Esophagus muscularis mucosa (tissue), 4 donors: ENCODE measurements at regions not wholly inside any gene's neighbourhood (a gene's known extent, or its start where the extent isn't known, plus 50 kb on each side); places are given as distances from the start of the nearest gene placed in this dataset.

Experiments used
- DNase-seq: peaks from one replicate; pipeline ENCODE4 v3.0.0-alpha.2; 2017; ENCODE audit errors: extremely low spot score
- H3K27ac ChIP-seq, 4 donors: fragments of 200-600 bp; sonication (generic); replicated peaks in 1 of 4; 1 replicate in 3 of 4; 2 replicates in 1 of 4; pipeline ENCODE4 v1.5.1; 2016 to 2019; ENCODE audit warnings: mild to moderate bottlenecking in 1 of 4
- H3K27me3 ChIP-seq, 4 donors: fragments of 200-600 bp; sonication (generic); one replicate each; pipeline versions ENCODE4 v1.5.1 to v1.6.0; 2016 to 2019
- H3K36me3 ChIP-seq, 4 donors: fragments of 200-600 bp; sonication (generic); one replicate each; pipeline ENCODE4 v1.5.1; 2016 to 2019
- H3K4me1 ChIP-seq, 4 donors: fragments of 200-600 bp; sonication (generic); one replicate each; pipeline ENCODE4 v1.5.1; 2016 to 2019
- H3K4me3 ChIP-seq, 4 donors: fragments of 200-600 bp; sonication (generic); 1 replicate in 2 of 4; 2 replicates in 2 of 4; pipeline ENCODE4 v1.5.1; 2016 to 2019; ENCODE audit warnings: mild to moderate bottlenecking in 4 of 4, moderate library complexity in 1 of 4
- H3K9me3 ChIP-seq, 4 donors: fragments of 200-600 bp; sonication (generic); 1 replicate in 3 of 4; 2 replicates in 1 of 4; pipeline ENCODE4 v1.5.1; 2016 to 2019
- EP300 ChIP-seq: sonication (generic); formaldehyde crosslinking; IDR thresholded peaks from one replicate; pipeline ENCODE4 v1.6.1; 2017; ENCODE audit warnings: antibody characterized with exemption
- POLR2A ChIP-seq: fragments of 450-650 bp; IDR thresholded peaks from one replicate; pipeline ENCODE4 v1.6.1; 2017; ENCODE audit warnings: antibody characterized with exemption, moderate library complexity, mild to moderate bottlenecking, low read depth
- POLR2AphosphoS5 ChIP-seq, 2 donors: sonication (generic); formaldehyde crosslinking; IDR thresholded peaks; one replicate each; pipeline ENCODE4 v1.6.1; 2017; ENCODE audit warnings: antibody characterized with exemption in 2 of 2
- WGBS: methylation state at CpG from one replicate; pipeline ENCODE4 v1.1.5; 2018; 5-methylcytosine and 5-hydroxymethylcytosine counted together
- intact Hi-C: fragments of 100-400 bp; cut with DNase I; formaldehyde crosslinking; loops from one replicate; pipeline ENCODE4 v1.15.1; 2023
- TF ChIP-seq, protein P1 (sequence below), 3 experiments: fragments of 200-600 bp in 2 of 3; fragments of 450-650 bp in 1 of 3; sonication (generic) in 2 of 3; IDR thresholded peaks; one replicate each; pipeline ENCODE4 v1.5.1; 2017 to 2019; ENCODE audit warnings: antibody characterized with exemption in 3 of 3, mild to moderate bottlenecking in 2 of 3, moderate library complexity in 1 of 3

DNA sequence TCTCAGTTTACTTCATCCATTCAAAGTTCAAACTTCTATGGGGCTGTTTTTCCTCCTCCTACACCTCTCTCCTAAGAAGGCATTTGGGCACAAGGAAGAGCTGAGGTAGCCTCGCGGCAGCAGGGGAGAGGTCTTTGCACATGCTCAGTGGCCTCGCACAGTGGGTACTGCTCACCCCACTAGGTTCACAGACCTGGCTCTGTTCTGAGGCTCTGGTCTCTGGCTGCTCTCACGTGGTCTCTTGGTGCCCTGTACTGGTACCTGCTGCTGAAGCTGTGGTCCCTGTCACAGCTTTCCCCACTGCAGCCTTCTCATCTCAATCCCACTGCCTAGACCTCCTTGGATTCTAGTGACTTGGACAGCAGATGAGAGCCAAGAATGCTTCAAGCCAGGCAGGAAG lies 134.7 kb upstream of the CRY1 start:
- no peak for DNase-seq
- WGBS = 36% methylated on average over 4 of the region's 4 CpGs
- no peaks in the 10 kb centered on the region for H3K9me3 ChIP-seq
- intact Hi-C loops = no loop called here
- no peaks in the 10 kb centered on the region for H3K4me1 ChIP-seq
- H3K27ac ChIP-seq = no peak overlapping the region
- H3K27me3 ChIP-seq = peaks cover 0 to 42% (median 3%) of the 10 kb centered on the region in 4 donors
- H3K36me3 ChIP-seq = no peaks in the 10 kb centered on the region
- TF ChIP-seq, protein P1, sequence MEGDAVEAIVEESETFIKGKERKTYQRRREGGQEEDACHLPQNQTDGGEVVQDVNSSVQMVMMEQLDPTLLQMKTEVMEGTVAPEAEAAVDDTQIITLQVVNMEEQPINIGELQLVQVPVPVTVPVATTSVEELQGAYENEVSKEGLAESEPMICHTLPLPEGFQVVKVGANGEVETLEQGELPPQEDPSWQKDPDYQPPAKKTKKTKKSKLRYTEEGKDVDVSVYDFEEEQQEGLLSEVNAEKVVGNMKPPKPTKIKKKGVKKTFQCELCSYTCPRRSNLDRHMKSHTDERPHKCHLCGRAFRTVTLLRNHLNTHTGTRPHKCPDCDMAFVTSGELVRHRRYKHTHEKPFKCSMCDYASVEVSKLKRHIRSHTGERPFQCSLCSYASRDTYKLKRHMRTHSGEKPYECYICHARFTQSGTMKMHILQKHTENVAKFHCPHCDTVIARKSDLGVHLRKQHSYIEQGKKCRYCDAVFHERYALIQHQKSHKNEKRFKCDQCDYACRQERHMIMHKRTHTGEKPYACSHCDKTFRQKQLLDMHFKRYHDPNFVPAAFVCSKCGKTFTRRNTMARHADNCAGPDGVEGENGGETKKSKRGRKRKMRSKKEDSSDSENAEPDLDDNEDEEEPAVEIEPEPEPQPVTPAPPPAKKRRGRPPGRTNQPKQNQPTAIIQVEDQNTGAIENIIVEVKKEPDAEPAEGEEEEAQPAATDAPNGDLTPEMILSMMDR (IDR thresholded peaks at IDR 0.05) = no peak
- TF ChIP-seq EP300 = no peak
- TF ChIP-seq POLR2A = no peak
- TF ChIP-seq POLR2AphosphoS5 (IDR thresholded peaks at IDR 0.05) = no peak
- no peak overlapping the region for H3K4me3 ChIP-seq

DNA sequence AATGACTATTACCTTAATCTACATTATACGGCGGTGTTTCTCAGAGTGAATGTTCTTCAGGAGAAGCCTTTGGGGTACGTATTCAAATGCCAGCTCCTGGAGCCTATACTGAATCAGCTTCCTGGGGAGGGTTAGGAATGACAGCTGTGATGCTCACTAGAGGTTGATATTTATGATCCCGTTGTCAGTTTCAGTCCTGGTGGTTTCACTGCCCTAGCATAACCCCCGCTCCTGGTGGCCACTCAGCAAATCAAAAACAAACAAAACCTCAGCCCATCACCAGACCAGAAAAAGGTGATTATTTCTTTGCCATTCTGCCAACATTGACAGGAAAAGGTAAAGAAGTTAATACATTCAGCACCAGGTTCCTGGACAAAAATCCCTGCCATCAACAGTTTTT lies 136.5 kb upstream of the CRY1 start:
- no peak overlapping the region for H3K27ac ChIP-seq
- intact Hi-C loops = no loop called here
- WGBS = 72% methylated on average over 5 of the region's 5 CpGs

DNA sequence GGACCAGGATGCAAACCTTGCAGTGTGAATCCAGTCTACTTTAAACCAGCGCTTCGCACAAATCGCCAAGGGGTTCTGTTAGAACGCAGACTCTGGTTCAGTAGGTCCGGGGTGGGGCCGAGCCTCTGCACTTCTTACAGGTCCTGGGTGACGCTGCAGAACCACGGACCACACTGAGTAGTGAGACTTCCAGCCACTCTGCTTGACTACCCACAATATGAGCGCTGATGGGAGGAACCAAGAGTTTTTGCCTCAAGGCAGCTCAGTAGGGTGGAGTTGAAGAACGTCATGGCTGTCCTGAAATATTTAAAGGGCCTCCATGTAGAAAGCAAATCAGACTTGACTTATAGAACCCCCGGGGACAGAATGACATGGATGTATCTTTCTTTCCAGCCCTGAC lies 138.0 kb upstream of the CRY1 start:
- no peak overlapping the region for H3K4me3 ChIP-seq
- H3K4me1 ChIP-seq = no peaks in the 10 kb centered on the region
- DNase-seq = no peak
- intact Hi-C loops = no loop called here
- H3K27me3 ChIP-seq = peaks cover 0 to 43% (median 3%) of the 10 kb centered on the region in 4 donors
- H3K9me3 ChIP-seq = no peaks in the 10 kb centered on the region
- WGBS = 83% methylated on average over 8 of the region's 11 CpGs
- no peaks in the 10 kb centered on the region for H3K36me3 ChIP-seq
- H3K27ac ChIP-seq = no peak overlapping the region
- TF ChIP-seq POLR2AphosphoS5 (IDR thresholded peaks at IDR 0.05) (no peak), POLR2A (no peak), EP300 (no peak)
- TF ChIP-seq, protein P1 (IDR thresholded peaks at IDR 0.05) = no peak

More for the DNA sequence above, 136.5 kb upstream of the CRY1 start:
- H3K27me3 ChIP-seq = peaks cover 0 to 45% (median 3%) of the 10 kb centered on the region in 4 donors
- no peaks in the 10 kb centered on the region for H3K9me3 ChIP-seq
- no peak overlapping the region for H3K4me3 ChIP-seq
- no peaks in the 10 kb centered on the region for H3K36me3 ChIP-seq
- TF ChIP-seq, protein P1 (IDR thresholded peaks at IDR 0.05) = no peak
- TF ChIP-seq EP300 (no peak), POLR2A (no peak), POLR2AphosphoS5 (IDR thresholded peaks at IDR 0.05) (no peak)
- no peaks in the 10 kb centered on the region for H3K4me1 ChIP-seq
- no peak for DNase-seq

DNA sequence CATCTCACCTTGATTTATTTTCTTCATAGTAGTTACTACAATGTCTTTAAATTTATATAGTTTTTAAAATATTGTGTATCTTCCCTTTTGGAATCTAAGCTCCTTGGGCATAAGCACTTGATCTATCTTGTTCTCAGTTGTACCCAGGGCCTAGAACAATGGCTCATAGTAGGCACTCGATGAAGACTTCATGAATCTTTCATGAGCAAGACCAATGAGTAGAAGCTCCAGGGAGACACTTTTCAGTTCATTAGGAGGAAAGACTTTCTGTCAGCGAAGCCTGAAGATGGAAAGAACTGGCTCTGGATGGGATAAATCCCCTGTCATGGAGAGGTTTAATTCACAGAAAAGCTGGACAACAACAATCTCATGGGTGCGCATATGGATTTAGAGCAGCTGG lies 140.2 kb upstream of the CRY1 start:
- Histone ChIP-seq H3K36me3 (no peaks in the 10 kb centered on the region), H3K27me3 (peaks cover 0 to 57% (median 3%) of the 10 kb centered on the region in 4 donors), H3K4me3 (no peak overlapping the region), H3K9me3 (no peaks in the 10 kb centered on the region), H3K4me1 (no peaks in the 10 kb centered on the region), H3K27ac (no peak overlapping the region)
- intact Hi-C loops = no loop called here
- DNase-seq = no peak
- TF ChIP-seq EP300 = no peak
- TF ChIP-seq, protein P1 (IDR thresholded peaks at IDR 0.05) = no peak
- TF ChIP-seq POLR2AphosphoS5 (IDR thresholded peaks at IDR 0.05) = no peak
- TF ChIP-seq POLR2A = no peak
- 96% methylated on average over 3 of the region's 3 CpGs for WGBS

GRCh38 chr12:107235600-107235999 lies 142.3 kb upstream of the CRY1 start:
- peaks cover 0 to 52% (median 3%) of the 10 kb centered on the region in 4 donors for H3K27me3 ChIP-seq
- DNase-seq = no peak
- H3K36me3 ChIP-seq = no peaks in the 10 kb centered on the region
- H3K4me3 ChIP-seq = no peak overlapping the region
- intact Hi-C loops = no loop called here
- 88% methylated on average over 2 of the region's 2 CpGs for WGBS
- H3K9me3 ChIP-seq = no peaks in the 10 kb centered on the region
- no peaks in the 10 kb centered on the region for H3K4me1 ChIP-seq
- TF ChIP-seq EP300 (no peak), POLR2AphosphoS5 (IDR thresholded peaks at IDR 0.05) (no peak), POLR2A (no peak)
- TF ChIP-seq, protein P1 (IDR thresholded peaks at IDR 0.05) = no peak
- H3K27ac ChIP-seq = no peak overlapping the region
